ENCODE measurements at regions not wholly inside any gene's neighbourhood (a gene's known extent, or its start where the extent isn't known, plus 50 kb on each side); places are given as distances from the start of the nearest gene placed in this dataset.

- FAIRE-seq (no peak), DNase-seq (ENCODE audit: low read depth, low spot score) (no peak)
- Histone ChIP-seq H3K4me2 (ENCODE audit: insufficient read depth, low read length) (no peak overlapping the region), H3K4me1 (ENCODE audit: control insufficient read depth, extremely low read depth, insufficient read depth, low read length) (no peaks in the 10 kb centered on the region), H4K20me1 (replicated peaks; ENCODE audit: control insufficient read depth, extremely low read depth, insufficient read depth, low read length) (no peaks in the 10 kb centered on the region), H3K9me3 (replicated peaks; ENCODE audit: control insufficient read depth, insufficient read depth, low read length) (no peaks in the 10 kb centered on the region), H2AFZ (ENCODE audit: low read depth, low read length) (no peak overlapping the region), H3K79me2 (ENCODE audit: control insufficient read depth, insufficient read depth, low read length) (no peaks in the 10 kb centered on the region), H3K9ac (replicated peaks; ENCODE audit: extremely low read depth, insufficient read depth, low read length) (no peak overlapping the region), H3K4me3 (replicated peaks in 1 of 3; ENCODE audit: insufficient read depth in 1 of 3, low read depth in 1 of 3, low read length in 3 of 3) (no peak overlapping the region), H3K27me3 (ENCODE audit: control insufficient read depth in 2 of 2, insufficient read depth in 2 of 2, low read length in 2 of 2) (no peaks in the 10 kb centered on the region), H3K27ac (ENCODE audit: insufficient read depth, low read depth, low read length) (no peak overlapping the region), H3K36me3 (ENCODE audit: control insufficient read depth in 2 of 2, extremely low read depth in 1 of 2, insufficient read depth in 2 of 2, low read length in 2 of 2) (no peaks in the 10 kb centered on the region), H3K9me1 (replicated peaks; ENCODE audit: control insufficient read depth, extremely low read depth, insufficient read depth, low read length) (no peaks in the 10 kb centered on the region)
- dilution Hi-C loops (cut with MboI; ENCODE audit: extremely low pct_ligation_motif_present, low sequenced_read_pairs) (no loop called here), intact Hi-C loops (cut with micrococcal nuclease) (no loop called here)
- TF ChIP-seq MAX (IDR thresholded peaks at IDR 0.05; ENCODE audit: insufficient read depth, insufficient read length) (no peak), CTCF (IDR thresholded peaks at IDR 0.05; ENCODE audit: extremely low read depth in 1 of 2, insufficient read depth in 1 of 2, low read depth in 1 of 2, low read length in 2 of 2) (no peak), FOS (IDR thresholded peaks at IDR 0.05; ENCODE audit: borderline replicate concordance, insufficient read depth, low read length) (no peak), JUN (IDR thresholded peaks at IDR 0.05; ENCODE audit: borderline replicate concordance, insufficient read depth, insufficient read length, low read depth) (no peak), POLR2AphosphoS5 (IDR thresholded peaks at IDR 0.05; ENCODE audit: insufficient read depth, low read depth, low read length) (no peak), EZH2 (IDR thresholded peaks at IDR 0.05; ENCODE audit: borderline replicate concordance, low read depth, low read length, severe bottlenecking) (no peak)
- POLR2A ChIA-PET, result no interaction called here
- CTCF ChIA-PET, result no interaction called here
- no TSS peak for BruUV-seq (replicated peaks)
Observed at GRCh38 chr4:57498251-57498650, 388.1 kb upstream of the IGFBP7 start.

Data from endothelial cell of umbilical vein (primary cell).